K562 (cell line): ENCODE measurements at regions not wholly inside any gene's neighbourhood (a gene's known extent, or its start where the extent isn't known, plus 50 kb on each side); places are given as distances from the start of the nearest gene placed in this dataset.

ENCODE experiments used
- ARID2 ChIP-seq: fragments of 450-650 bp; IDR thresholded peaks from 2 replicates; pipeline ENCODE4 v1.6.1; 2017; ENCODE audit warnings: antibody characterized with exemption, mild to moderate bottlenecking
- CHD2 ChIP-seq: IDR thresholded peaks from 2 replicates; pipeline ENCODE4 v1.6.1; 2011; ENCODE audit warnings: low read depth, low read length
- KLF10 ChIP-seq: fragments of 250-450 bp; sonication (Bioruptor Pico); IDR thresholded peaks from 2 replicates; pipeline ENCODE4 v1.6.1; 2021; ENCODE audit warnings: matching md5 sums
- MTF1 ChIP-seq: fragments of 250-450 bp; sonication (Bioruptor Pico); IDR thresholded peaks from 2 replicates; pipeline ENCODE4 v1.9.0; 2021; ENCODE audit warnings: moderate library complexity, mild to moderate bottlenecking, inconsistent platforms, borderline replicate concordance
- OTX1 ChIP-seq: fragments of 450-650 bp; formaldehyde crosslinking; IDR thresholded peaks from 2 replicates; pipeline ENCODE4 v1.4.0; 2022; ENCODE audit warnings: mild to moderate bottlenecking
- ZNF668 ChIP-seq: fragments of 250-450 bp; sonication (Bioruptor Pico); IDR thresholded peaks from 2 replicates; pipeline ENCODE4 v1.8.0; 2022; ENCODE audit warnings: mild to moderate bottlenecking, inconsistent platforms
- TF ChIP-seq, protein P1 (sequence below): fragments of 450-650 bp; IDR thresholded peaks from 2 replicates; pipeline ENCODE4 v1.6.1; 2016; ENCODE audit warnings: mild to moderate bottlenecking, moderate library complexity

DNA sequence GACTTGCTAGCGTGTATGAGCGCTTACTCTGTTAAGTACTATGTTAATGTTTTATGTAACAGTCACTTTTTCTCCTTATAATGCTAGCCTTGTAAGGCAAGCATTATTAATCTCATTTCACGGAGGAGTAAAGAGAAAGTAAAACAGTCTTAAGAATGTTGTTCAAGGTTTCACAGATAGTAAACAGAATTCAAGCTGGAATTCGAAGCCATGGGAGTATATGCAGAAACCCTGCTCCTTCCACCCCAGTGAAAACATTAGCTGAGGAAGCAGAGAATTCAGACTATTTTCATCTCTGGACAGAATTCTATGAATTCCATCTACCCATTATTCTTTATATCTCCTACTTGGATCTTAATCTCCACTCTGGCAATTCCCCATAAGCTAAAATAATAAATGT lies 1028.3 kb upstream of the WWC1 start (continued):
- TF ChIP-seq KLF10 (CRISPR knock-in tag), result no peak
- no peak for TF ChIP-seq CHD2
- no peak for TF ChIP-seq ARID2
- no peak for TF ChIP-seq OTX1 (CRISPR knock-in tag)
- TF ChIP-seq, protein P1, sequence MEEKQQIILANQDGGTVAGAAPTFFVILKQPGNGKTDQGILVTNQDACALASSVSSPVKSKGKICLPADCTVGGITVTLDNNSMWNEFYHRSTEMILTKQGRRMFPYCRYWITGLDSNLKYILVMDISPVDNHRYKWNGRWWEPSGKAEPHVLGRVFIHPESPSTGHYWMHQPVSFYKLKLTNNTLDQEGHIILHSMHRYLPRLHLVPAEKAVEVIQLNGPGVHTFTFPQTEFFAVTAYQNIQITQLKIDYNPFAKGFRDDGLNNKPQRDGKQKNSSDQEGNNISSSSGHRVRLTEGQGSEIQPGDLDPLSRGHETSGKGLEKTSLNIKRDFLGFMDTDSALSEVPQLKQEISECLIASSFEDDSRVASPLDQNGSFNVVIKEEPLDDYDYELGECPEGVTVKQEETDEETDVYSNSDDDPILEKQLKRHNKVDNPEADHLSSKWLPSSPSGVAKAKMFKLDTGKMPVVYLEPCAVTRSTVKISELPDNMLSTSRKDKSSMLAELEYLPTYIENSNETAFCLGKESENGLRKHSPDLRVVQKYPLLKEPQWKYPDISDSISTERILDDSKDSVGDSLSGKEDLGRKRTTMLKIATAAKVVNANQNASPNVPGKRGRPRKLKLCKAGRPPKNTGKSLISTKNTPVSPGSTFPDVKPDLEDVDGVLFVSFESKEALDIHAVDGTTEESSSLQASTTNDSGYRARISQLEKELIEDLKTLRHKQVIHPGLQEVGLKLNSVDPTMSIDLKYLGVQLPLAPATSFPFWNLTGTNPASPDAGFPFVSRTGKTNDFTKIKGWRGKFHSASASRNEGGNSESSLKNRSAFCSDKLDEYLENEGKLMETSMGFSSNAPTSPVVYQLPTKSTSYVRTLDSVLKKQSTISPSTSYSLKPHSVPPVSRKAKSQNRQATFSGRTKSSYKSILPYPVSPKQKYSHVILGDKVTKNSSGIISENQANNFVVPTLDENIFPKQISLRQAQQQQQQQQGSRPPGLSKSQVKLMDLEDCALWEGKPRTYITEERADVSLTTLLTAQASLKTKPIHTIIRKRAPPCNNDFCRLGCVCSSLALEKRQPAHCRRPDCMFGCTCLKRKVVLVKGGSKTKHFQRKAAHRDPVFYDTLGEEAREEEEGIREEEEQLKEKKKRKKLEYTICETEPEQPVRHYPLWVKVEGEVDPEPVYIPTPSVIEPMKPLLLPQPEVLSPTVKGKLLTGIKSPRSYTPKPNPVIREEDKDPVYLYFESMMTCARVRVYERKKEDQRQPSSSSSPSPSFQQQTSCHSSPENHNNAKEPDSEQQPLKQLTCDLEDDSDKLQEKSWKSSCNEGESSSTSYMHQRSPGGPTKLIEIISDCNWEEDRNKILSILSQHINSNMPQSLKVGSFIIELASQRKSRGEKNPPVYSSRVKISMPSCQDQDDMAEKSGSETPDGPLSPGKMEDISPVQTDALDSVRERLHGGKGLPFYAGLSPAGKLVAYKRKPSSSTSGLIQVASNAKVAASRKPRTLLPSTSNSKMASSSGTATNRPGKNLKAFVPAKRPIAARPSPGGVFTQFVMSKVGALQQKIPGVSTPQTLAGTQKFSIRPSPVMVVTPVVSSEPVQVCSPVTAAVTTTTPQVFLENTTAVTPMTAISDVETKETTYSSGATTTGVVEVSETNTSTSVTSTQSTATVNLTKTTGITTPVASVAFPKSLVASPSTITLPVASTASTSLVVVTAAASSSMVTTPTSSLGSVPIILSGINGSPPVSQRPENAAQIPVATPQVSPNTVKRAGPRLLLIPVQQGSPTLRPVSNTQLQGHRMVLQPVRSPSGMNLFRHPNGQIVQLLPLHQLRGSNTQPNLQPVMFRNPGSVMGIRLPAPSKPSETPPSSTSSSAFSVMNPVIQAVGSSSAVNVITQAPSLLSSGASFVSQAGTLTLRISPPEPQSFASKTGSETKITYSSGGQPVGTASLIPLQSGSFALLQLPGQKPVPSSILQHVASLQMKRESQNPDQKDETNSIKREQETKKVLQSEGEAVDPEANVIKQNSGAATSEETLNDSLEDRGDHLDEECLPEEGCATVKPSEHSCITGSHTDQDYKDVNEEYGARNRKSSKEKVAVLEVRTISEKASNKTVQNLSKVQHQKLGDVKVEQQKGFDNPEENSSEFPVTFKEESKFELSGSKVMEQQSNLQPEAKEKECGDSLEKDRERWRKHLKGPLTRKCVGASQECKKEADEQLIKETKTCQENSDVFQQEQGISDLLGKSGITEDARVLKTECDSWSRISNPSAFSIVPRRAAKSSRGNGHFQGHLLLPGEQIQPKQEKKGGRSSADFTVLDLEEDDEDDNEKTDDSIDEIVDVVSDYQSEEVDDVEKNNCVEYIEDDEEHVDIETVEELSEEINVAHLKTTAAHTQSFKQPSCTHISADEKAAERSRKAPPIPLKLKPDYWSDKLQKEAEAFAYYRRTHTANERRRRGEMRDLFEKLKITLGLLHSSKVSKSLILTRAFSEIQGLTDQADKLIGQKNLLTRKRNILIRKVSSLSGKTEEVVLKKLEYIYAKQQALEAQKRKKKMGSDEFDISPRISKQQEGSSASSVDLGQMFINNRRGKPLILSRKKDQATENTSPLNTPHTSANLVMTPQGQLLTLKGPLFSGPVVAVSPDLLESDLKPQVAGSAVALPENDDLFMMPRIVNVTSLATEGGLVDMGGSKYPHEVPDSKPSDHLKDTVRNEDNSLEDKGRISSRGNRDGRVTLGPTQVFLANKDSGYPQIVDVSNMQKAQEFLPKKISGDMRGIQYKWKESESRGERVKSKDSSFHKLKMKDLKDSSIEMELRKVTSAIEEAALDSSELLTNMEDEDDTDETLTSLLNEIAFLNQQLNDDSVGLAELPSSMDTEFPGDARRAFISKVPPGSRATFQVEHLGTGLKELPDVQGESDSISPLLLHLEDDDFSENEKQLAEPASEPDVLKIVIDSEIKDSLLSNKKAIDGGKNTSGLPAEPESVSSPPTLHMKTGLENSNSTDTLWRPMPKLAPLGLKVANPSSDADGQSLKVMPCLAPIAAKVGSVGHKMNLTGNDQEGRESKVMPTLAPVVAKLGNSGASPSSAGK, result no peak
- TF ChIP-seq MTF1 (CRISPR knock-in tag), result no peak
- no peak for TF ChIP-seq ZNF668 (CRISPR knock-in tag)
